SU-DHL-6 (cell line): ENCODE measurements at regions not wholly inside any gene's neighbourhood (a gene's known extent, or its start where the extent isn't known, plus 50 kb on each side); places are given as distances from the start of the nearest gene placed in this dataset.

Source experiments
- H2AFZ ChIP-seq: fragments of 200-600 bp; sonication (generic); 2 replicates; pipeline ENCODE4 v1.6.1; 2014; ENCODE audit warnings: low read depth, mild to moderate bottlenecking, moderate library complexity, mixed read lengths, antibody characterized with exemption, low read length; ENCODE audit not compliant: severe bottlenecking
- H3F3A ChIP-seq: fragments of 200-600 bp; shearing (Covaris generic); 2 replicates; pipeline ENCODE4 v1.6.0; 2016; ENCODE audit warnings: antibody characterized with exemption, mild to moderate bottlenecking; ENCODE audit not compliant: insufficient read depth
- H3K27ac ChIP-seq: fragments of 200-600 bp; sonication (generic); 2 replicates; pipeline ENCODE4 v1.5.1; 2016; ENCODE audit warnings: low read depth, mild to moderate bottlenecking, low read length, moderate library complexity, mixed read lengths
- H3K27me3 ChIP-seq: fragments of 200-600 bp; sonication (generic), shearing (Covaris generic); 2 replicates; pipeline ENCODE4 v1.6.0; 2014; ENCODE audit warnings: mild to moderate bottlenecking, low read length
- H3K36me3 ChIP-seq: fragments of 200-600 bp; sonication (generic); 2 replicates; pipeline ENCODE4 v1.6.1; 2014; ENCODE audit warnings: mild to moderate bottlenecking, low read length, mixed read lengths
- H3K4me2 ChIP-seq: fragments of 300-600, 200-600 bp; shearing (Covaris generic), sonication (generic); 2 replicates; pipeline ENCODE4 v1.6.0; 2014; ENCODE audit warnings: low read length, low read depth, mild to moderate bottlenecking; ENCODE audit not compliant: poor library complexity, severe bottlenecking
- H3K4me3 ChIP-seq: fragments of 200-600 bp; sonication (generic); 2 replicates; pipeline ENCODE4 v1.5.1; 2014; ENCODE audit warnings: antibody characterized with exemption, low read length, mild to moderate bottlenecking, mixed read lengths; ENCODE audit not compliant: insufficient read depth, poor library complexity, severe bottlenecking
- H3K79me2 ChIP-seq: fragments of 200-600 bp; sonication (generic); 2 replicates; pipeline ENCODE4 v1.6.1; 2014; ENCODE audit warnings: mild to moderate bottlenecking, low read length, moderate library complexity; ENCODE audit not compliant: insufficient read depth
- H3K9ac ChIP-seq: fragments of 200-600 bp; sonication (generic); 2 replicates; pipeline ENCODE4 v1.7.0; 2014; ENCODE audit warnings: mild to moderate bottlenecking, low read length
- H3K9me2 ChIP-seq: fragments of 200-600 bp; sonication (generic); replicated peaks from 2 replicates; pipeline ENCODE4 v1.6.1; 2014; ENCODE audit warnings: low read length; ENCODE audit not compliant: insufficient read depth
- H3K9me3 ChIP-seq: fragments of 200-600 bp; sonication (generic); 2 replicates; pipeline ENCODE4 v1.6.1; 2014; ENCODE audit warnings: low read length, mixed read lengths; ENCODE audit not compliant: insufficient read depth
- H4K20me1 ChIP-seq: fragments of 200-600 bp; sonication (generic); 2 replicates; pipeline ENCODE4 v1.6.1; 2014; ENCODE audit warnings: low read depth, mild to moderate bottlenecking, antibody characterized with exemption, low read length, moderate library complexity, mixed read lengths
- EZH2phosphoT487 ChIP-seq: fragments of 200-600 bp; sonication (generic), shearing (Covaris generic); conservative IDR thresholded peaks from 2 replicates; pipeline ENCODE4 v1.6.1; 2018; ENCODE audit warnings: mild to moderate bottlenecking, antibody characterized with exemption, low read length, moderate library complexity, mixed read lengths
- TF ChIP-seq, protein P1 (sequence below): fragments of 200-600 bp; sonication (generic); IDR thresholded peaks from one replicate; pipeline ENCODE4 v1.5.1; 2017; ENCODE audit warnings: antibody characterized with exemption, mild to moderate bottlenecking, low read length, moderate library complexity; ENCODE audit not compliant: insufficient read depth, poor library complexity, severe bottlenecking

DNA sequence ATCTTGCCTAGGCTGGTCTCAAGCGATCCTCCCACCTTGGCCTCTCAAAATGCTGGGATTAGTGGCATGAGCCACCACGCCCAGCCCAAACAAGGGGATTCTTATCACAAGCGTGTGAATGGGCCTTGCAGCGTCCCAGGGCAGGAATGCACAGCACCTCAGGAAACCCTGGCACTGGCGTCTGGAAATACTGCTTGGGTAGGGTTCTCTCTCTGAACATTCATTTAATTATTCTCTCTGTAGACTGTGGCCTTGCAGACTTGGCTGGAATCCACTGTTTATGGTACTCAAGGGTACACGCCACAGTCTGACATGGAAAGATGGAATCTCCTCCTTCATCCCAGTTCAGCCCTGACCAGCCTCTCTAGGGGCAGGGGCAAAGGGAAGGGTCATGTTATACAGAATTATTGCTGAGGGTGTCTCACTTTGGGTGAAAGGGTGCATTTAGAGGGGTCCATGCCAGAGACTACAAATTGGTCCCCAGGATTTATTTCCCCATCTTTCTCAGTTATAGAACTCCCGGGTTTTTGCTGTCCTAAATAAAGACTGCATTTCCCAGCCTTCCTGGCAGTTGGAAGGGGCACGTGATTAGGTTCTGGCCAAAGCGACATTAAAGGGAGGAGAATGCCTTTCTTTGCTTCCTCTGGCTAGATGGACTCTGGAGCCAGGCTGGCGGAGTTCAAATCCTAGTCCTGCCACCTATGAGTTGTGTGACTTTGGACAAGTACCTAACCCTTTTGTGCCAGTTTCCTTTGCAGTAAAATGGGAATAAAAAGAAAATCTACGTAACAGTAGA, 147.2 kb upstream of the HAAO start:
- Histone ChIP-seq H3K9me2 (no peaks in the 10 kb centered on the region), H3K9me3 (no peaks in the 10 kb centered on the region), H2AFZ (no peak overlapping the region), H3K9ac (no peak overlapping the region), H3K27ac (no peak overlapping the region), H3F3A (no peaks in the 10 kb centered on the region), H3K4me2 (no peak overlapping the region), H4K20me1 (no peaks in the 10 kb centered on the region), H3K4me3 (no peak overlapping the region), H3K27me3 (no peaks in the 10 kb centered on the region), H3K36me3 (no peaks in the 10 kb centered on the region), H3K79me2 (no peaks in the 10 kb centered on the region)
- TF ChIP-seq, protein P1, sequence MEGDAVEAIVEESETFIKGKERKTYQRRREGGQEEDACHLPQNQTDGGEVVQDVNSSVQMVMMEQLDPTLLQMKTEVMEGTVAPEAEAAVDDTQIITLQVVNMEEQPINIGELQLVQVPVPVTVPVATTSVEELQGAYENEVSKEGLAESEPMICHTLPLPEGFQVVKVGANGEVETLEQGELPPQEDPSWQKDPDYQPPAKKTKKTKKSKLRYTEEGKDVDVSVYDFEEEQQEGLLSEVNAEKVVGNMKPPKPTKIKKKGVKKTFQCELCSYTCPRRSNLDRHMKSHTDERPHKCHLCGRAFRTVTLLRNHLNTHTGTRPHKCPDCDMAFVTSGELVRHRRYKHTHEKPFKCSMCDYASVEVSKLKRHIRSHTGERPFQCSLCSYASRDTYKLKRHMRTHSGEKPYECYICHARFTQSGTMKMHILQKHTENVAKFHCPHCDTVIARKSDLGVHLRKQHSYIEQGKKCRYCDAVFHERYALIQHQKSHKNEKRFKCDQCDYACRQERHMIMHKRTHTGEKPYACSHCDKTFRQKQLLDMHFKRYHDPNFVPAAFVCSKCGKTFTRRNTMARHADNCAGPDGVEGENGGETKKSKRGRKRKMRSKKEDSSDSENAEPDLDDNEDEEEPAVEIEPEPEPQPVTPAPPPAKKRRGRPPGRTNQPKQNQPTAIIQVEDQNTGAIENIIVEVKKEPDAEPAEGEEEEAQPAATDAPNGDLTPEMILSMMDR: no peak
- no peak for TF ChIP-seq EZH2phosphoT487

DNA sequence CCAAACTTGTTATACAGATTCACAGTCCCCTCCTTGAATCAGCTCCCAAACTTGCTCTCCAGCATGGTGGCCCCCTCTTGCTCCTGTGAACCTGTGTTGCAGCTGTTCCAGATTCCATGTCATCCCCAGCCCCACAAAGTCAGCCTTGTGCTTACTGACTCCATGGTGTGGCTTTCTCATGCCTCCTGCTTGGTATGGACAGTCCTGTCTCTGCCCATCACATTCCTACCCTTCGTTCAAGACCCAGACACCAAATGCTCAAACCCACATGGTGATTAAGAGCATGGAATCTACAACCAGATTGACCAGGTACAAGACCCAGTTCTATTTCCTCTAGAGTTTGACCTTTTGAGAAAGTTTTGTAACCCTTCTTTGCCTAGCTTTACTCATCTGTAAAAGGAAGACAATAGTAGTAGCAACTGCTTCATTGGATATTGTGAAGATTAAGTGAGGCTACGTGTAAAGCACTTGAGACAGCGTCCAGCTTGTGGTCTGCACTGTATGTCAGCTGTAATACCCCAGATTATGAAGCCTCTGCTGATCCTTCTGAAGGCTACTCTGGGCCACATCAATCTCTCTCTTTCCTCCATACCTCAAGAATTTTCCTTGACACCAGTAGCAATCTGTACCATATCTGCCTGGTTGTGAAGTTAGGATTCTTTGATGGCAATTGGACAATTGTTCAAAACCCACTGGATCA, 146.4 kb upstream of the HAAO start:
- Histone ChIP-seq H3K4me2 (no peak overlapping the region), H3K9me3 (no peaks in the 10 kb centered on the region), H3K27me3 (no peaks in the 10 kb centered on the region), H3K36me3 (no peaks in the 10 kb centered on the region), H3K27ac (no peak overlapping the region), H3K4me3 (no peak overlapping the region), H3F3A (no peaks in the 10 kb centered on the region), H4K20me1 (no peaks in the 10 kb centered on the region), H3K79me2 (no peaks in the 10 kb centered on the region), H3K9ac (no peak overlapping the region), H2AFZ (no peak overlapping the region), H3K9me2 (no peaks in the 10 kb centered on the region)
- TF ChIP-seq, protein P1: no peak
- TF ChIP-seq EZH2phosphoT487: no peak

DNA sequence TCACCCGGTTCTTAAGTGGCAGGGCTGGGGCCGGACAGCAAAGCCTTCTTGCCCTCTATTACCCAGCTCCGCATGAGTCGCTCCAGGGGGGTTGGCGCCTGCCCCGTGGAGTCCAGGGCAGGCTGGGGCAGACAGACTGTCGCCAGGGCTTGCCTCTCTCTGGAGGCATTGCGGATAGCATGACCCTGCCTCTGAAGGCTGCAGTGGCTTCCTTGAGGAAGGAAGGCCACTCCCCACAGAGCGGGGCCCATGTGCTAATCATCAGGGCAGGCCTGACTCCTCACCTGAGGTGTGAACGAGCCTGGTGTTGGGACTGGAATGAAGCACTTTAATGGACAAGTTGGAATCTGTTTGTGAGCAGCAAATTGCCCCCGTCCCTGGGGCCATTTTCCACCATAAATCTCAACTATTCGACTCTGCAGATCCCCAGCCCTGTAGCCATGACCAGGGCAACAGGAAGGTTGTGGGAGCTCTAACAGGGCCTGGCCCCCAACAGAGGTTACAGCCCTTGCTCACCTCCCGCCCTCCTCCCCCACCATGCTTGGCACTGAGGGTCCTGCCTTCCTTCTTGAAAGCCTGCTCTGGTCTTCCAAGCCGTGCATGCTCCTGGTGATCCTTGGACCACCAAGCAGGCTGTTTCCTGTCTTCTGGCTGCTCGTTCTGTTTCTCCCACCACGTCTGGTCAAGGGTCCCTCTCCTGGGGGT, 144.9 kb upstream of the HAAO start:
- Histone ChIP-seq H3K36me3 (no peaks in the 10 kb centered on the region), H3K27me3 (no peaks in the 10 kb centered on the region), H4K20me1 (no peaks in the 10 kb centered on the region), H3K79me2 (no peaks in the 10 kb centered on the region), H3K27ac (no peak overlapping the region), H3K9ac (no peak overlapping the region), H3K4me3 (no peak overlapping the region), H3K4me2 (no peak overlapping the region), H3K9me3 (no peaks in the 10 kb centered on the region), H2AFZ (no peak overlapping the region), H3K9me2 (no peaks in the 10 kb centered on the region), H3F3A (no peaks in the 10 kb centered on the region)
- no peak for TF ChIP-seq EZH2phosphoT487
- TF ChIP-seq, protein P1: no peak
